KMS-11 (cell line): ENCODE measurements at regions not wholly inside any gene's neighbourhood (a gene's known extent, or its start where the extent isn't known, plus 50 kb on each side); places are given as distances from the start of the nearest gene placed in this dataset.

Experiments used
- H2AFZ ChIP-seq: fragments of 200-600 bp; sonication (generic); 2 replicates; pipeline ENCODE4 v1.6.1; 2016; ENCODE audit warnings: antibody characterized with exemption, mixed run types, low read depth
- H3K27ac ChIP-seq: fragments of 200-600 bp; sonication (generic); 2 replicates; pipeline ENCODE4 v1.6.1; 2016; ENCODE audit warnings: mild to moderate bottlenecking, mixed run types
- H3K27me3 ChIP-seq: fragments of 200-600 bp; sonication (generic); 2 replicates; pipeline ENCODE4 v1.6.1; 2017; ENCODE audit warnings: mild to moderate bottlenecking, low read depth, mixed run types, moderate library complexity; ENCODE audit not compliant: insufficient read depth
- H3K36me3 ChIP-seq: fragments of 200-600 bp; sonication (generic); 2 replicates; pipeline ENCODE4 v1.6.1; 2017; ENCODE audit warnings: mild to moderate bottlenecking, mixed run types; ENCODE audit not compliant: insufficient read depth
- H3K4me1 ChIP-seq: fragments of 200-600 bp; sonication (generic); 2 replicates; pipeline ENCODE4 v1.6.1; 2016; ENCODE audit warnings: mild to moderate bottlenecking, low read depth, mixed run types; ENCODE audit not compliant: poor library complexity, severe bottlenecking
- H3K4me2 ChIP-seq: fragments of 200-600 bp; sonication (generic); 2 replicates; pipeline ENCODE4 v1.7.0; 2016; ENCODE audit warnings: mild to moderate bottlenecking, mixed run types
- H3K4me3 ChIP-seq: fragments of 200-600 bp; sonication (generic); IDR thresholded peaks from 2 replicates; pipeline ENCODE4 v1.6.1; 2017; ENCODE audit warnings: low read depth, low read length, mixed read lengths; ENCODE audit not compliant: insufficient read depth
- H3K79me2 ChIP-seq: fragments of 200-600 bp; sonication (generic); 2 replicates; pipeline ENCODE4 v1.6.1; 2016; ENCODE audit warnings: low read depth, mixed run types; ENCODE audit not compliant: insufficient read depth
- H3K9ac ChIP-seq: fragments of 200-600 bp; sonication (generic); 2 replicates; pipeline ENCODE4 v1.6.1; 2016; ENCODE audit warnings: mild to moderate bottlenecking, mixed run types
- H4K20me1 ChIP-seq: fragments of 200-600 bp; sonication (generic); 2 replicates; pipeline ENCODE4 v1.6.1; 2016; ENCODE audit warnings: mild to moderate bottlenecking, mixed run types; ENCODE audit not compliant: insufficient read depth
- CTCF ChIP-seq: fragments of 200-600 bp; sonication (generic); conservative IDR thresholded peaks from 2 replicates; pipeline ENCODE4 v1.6.1; 2017; ENCODE audit warnings: low read depth, mild to moderate bottlenecking, antibody characterized with exemption, low read length, moderate library complexity, mixed read lengths

GRCh38 chr16:64532117-64532516, 589.7 kb downstream of the CDH11 start:
- no peaks in the 10 kb centered on the region for H3K79me2 ChIP-seq
- H3K27me3 ChIP-seq = no peaks in the 10 kb centered on the region
- no peaks in the 10 kb centered on the region for H4K20me1 ChIP-seq
- H3K4me1 ChIP-seq = no peaks in the 10 kb centered on the region
- H3K4me2 ChIP-seq = no peak overlapping the region
- no peaks in the 10 kb centered on the region for H3K36me3 ChIP-seq
- no peak overlapping the region for H3K27ac ChIP-seq
- no peak overlapping the region for H2AFZ ChIP-seq
- H3K4me3 ChIP-seq = no peak overlapping the region
- no peak overlapping the region for H3K9ac ChIP-seq
- TF ChIP-seq CTCF = no peak

- H3K79me2 ChIP-seq = no peaks in the 10 kb centered on the region
- no peak overlapping the region for H3K4me2 ChIP-seq
- no peaks in the 10 kb centered on the region for H3K4me1 ChIP-seq
- TF ChIP-seq CTCF = no peak
- no peaks in the 10 kb centered on the region for H3K36me3 ChIP-seq
- no peak overlapping the region for H2AFZ ChIP-seq
- no peak overlapping the region for H3K4me3 ChIP-seq
- no peak overlapping the region for H3K9ac ChIP-seq
- no peaks in the 10 kb centered on the region for H3K27me3 ChIP-seq
- H4K20me1 ChIP-seq = no peaks in the 10 kb centered on the region
- no peak overlapping the region for H3K27ac ChIP-seq
These were observed 590.5 kb downstream of the CDH11 start for GRCh38 chr16:64531401-64531800.

- Histone ChIP-seq H3K4me2 (no peak overlapping the region), H3K9ac (no peak overlapping the region), H4K20me1 (no peaks in the 10 kb centered on the region), H3K4me1 (no peaks in the 10 kb centered on the region), H3K4me3 (no peak overlapping the region), H3K27ac (no peak overlapping the region), H3K79me2 (no peaks in the 10 kb centered on the region), H3K27me3 (no peaks in the 10 kb centered on the region), H3K36me3 (no peaks in the 10 kb centered on the region), H2AFZ (no peak overlapping the region)
- TF ChIP-seq CTCF = no peak
These were observed 599.3 kb downstream of the CDH11 start for GRCh38 chr16:64522548-64522947.

- no peaks in the 10 kb centered on the region for H3K4me1 ChIP-seq
- TF ChIP-seq CTCF = no peak
These were observed 608.0 kb downstream of the CDH11 start for GRCh38 chr16:64513871-64514270.

More at GRCh38 chr16:64513871-64514270, 608.0 kb downstream of the CDH11 start:
- Histone ChIP-seq H2AFZ (no peak overlapping the region), H3K27me3 (no peaks in the 10 kb centered on the region), H3K4me2 (no peak overlapping the region), H3K36me3 (no peaks in the 10 kb centered on the region), H3K9ac (no peak overlapping the region), H3K79me2 (no peaks in the 10 kb centered on the region), H3K4me3 (no peak overlapping the region), H4K20me1 (no peaks in the 10 kb centered on the region), H3K27ac (no peak overlapping the region)
